ENCODE measurements at regions not wholly inside any gene's neighbourhood (a gene's known extent, or its start where the extent isn't known, plus 50 kb on each side); places are given as distances from the start of the nearest gene placed in this dataset.

- no peaks in the 10 kb centered on the region for H3K9me3 ChIP-seq
- no peak for TF ChIP-seq CTCF (IDR thresholded peaks at IDR 0.05; ENCODE audit: low read depth, low read length)
- H3K27me3 ChIP-seq, result no peaks in the 10 kb centered on the region
- no peaks in the 10 kb centered on the region for H3K36me3 ChIP-seq
- H3K4me3 ChIP-seq (ENCODE audit: low read depth, low read length), result no peak overlapping the region
- H3K4me1 ChIP-seq, result no peaks in the 10 kb centered on the region
- no peak for DNase-seq
Observed at GRCh38 chr10:77687621-77688020, 50.0 kb upstream of the KCNMA1 start.
